Muscle of leg (tissue), 3 donors: ENCODE measurements at regions not wholly inside any gene's neighbourhood (a gene's known extent, or its start where the extent isn't known, plus 50 kb on each side); places are given as distances from the start of the nearest gene placed in this dataset.

ENCODE experiments used
- DNase-seq: peaks from one replicate; pipeline ENCODE4 v3.0.0; 2013
- H3K27ac ChIP-seq: one replicate; pipeline ENCODE4 v1.5.1; 2013; ENCODE audit warnings: mild to moderate bottlenecking, low read length, control low read depth
- H3K27me3 ChIP-seq: one replicate; pipeline ENCODE4 v1.6.1; 2013; ENCODE audit warnings: low read length; ENCODE audit not compliant: control insufficient read depth, insufficient read depth
- H3K36me3 ChIP-seq: one replicate; pipeline ENCODE4 v1.6.1; 2013; ENCODE audit warnings: low read length; ENCODE audit not compliant: control insufficient read depth, insufficient read depth
- H3K4me1 ChIP-seq: one replicate; pipeline ENCODE4 v1.6.1; 2013; ENCODE audit warnings: low read length; ENCODE audit not compliant: control insufficient read depth, insufficient read depth
- H3K4me3 ChIP-seq: one replicate; pipeline ENCODE4 v1.5.1; 2013; ENCODE audit warnings: low read length, control low read depth
- H3K9me3 ChIP-seq: replicated peaks from 2 replicates; pipeline ENCODE4 v1.6.1; 2013; ENCODE audit warnings: low read depth, low read length; ENCODE audit not compliant: control insufficient read depth
- WGBS: methylation state at CpG from one replicate; pipeline ENCODE4 v1.1.5; 2013; ENCODE audit warnings: missing lambda C conversion rate; ENCODE audit not compliant: insufficient coverage; 5-methylcytosine and 5-hydroxymethylcytosine counted together

DNA sequence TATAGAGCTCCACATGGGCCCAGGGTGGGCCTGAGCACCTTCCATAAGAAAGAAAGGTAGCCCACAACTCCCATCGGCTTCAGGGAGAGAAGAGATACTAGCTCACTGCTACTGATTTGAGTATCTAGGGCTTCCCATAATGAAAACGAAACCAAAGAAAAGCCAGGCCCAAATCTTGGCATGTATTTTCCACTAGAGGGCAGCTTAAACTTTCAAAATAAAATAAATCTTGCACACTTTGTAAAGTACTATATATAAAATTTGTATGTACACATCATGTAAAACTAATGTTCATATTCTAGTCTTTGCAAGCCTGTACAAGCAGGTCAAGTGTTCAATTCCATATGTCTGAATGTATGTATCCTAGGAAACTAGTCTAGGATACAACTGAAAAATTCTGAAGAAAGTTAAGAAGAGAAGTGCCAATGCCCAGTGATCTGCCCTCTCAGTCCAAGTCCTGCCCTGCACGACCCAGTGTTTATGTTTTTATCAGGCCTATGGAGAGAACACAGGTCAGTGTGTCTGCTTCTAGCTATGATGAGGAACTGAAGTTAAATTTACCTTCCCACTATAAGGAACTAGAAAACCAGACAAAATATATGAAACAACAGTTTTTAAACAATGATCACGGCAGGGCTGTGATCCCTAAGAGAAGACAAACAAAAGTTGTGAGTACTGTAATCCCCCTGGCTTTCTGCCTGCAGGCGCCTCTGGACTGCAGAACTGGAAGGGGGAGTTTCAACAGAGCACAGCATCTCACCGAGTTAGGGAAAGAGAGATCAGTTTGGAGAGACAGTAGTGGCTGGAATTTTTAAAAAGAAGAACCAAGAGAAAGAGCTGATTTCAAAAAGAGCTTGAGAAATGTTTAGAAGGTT, 475.7 kb downstream of the UQCRFS1 start:
- Histone ChIP-seq H3K27ac (peak overlapping the region; percentile 35), H3K36me3 (no peaks in the 10 kb centered on the region), H3K27me3 (no peaks in the 10 kb centered on the region), H3K4me3 (no peak overlapping the region), H3K4me1 (peaks cover 7% of the 10 kb centered on the region), H3K9me3 (no peaks in the 10 kb centered on the region)
- DNase-seq = peak; percentile 75
- 33% methylated on average over 3 of the region's 6 CpGs for WGBS

DNA sequence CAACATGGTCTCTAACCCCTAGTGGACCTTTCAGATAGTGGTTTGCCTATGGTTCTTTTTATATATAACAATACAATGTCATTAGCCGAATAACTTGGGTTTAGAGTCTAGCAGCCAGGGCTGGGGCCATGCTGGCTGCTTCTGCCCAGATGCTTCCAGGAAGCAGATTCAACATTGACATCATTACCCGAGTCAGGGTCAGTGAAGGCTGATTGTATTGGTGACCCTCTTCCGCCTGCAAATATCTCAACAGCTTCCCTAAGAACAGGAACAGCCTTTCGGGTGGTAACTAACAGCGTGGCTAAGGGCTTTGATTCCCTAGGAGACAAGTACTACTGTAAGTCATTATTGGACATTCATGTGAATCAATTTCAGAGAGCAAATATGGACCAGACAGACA, 476.4 kb downstream of the UQCRFS1 start:
- Histone ChIP-seq H3K4me1 (peaks cover 7% of the 10 kb centered on the region), H3K27ac (peak overlapping the region; percentile 35), H3K9me3 (no peaks in the 10 kb centered on the region), H3K27me3 (no peaks in the 10 kb centered on the region), H3K4me3 (no peak overlapping the region), H3K36me3 (no peaks in the 10 kb centered on the region)
- DNase-seq = peak; percentile 7
- 75% methylated on average over 2 of the region's 5 CpGs for WGBS

DNA sequence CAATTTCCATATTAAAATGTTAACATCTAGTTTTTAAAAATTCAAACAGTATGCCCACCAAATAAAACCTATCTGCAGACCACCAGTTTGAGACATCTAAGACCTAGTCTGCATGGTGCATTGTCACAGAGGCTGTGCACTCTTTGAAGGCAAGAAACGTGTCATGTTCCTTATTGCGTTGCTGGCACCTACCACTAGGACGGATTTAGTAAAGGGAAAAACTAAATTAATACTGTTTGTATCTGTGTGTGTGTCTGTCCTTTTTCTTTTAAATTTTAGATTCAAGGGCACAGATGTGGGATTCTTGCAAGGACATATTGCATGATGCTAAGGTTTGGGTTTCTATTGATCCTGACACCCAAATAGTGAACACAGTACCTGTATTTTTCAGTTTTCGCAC, 481.4 kb downstream of the UQCRFS1 start:
- Histone ChIP-seq H3K27me3 (peaks cover 14% of the 10 kb centered on the region), H3K4me1 (peaks cover 5% of the 10 kb centered on the region)
- WGBS = no CpG with 5 or more reads among the region's 4 CpGs

DNA sequence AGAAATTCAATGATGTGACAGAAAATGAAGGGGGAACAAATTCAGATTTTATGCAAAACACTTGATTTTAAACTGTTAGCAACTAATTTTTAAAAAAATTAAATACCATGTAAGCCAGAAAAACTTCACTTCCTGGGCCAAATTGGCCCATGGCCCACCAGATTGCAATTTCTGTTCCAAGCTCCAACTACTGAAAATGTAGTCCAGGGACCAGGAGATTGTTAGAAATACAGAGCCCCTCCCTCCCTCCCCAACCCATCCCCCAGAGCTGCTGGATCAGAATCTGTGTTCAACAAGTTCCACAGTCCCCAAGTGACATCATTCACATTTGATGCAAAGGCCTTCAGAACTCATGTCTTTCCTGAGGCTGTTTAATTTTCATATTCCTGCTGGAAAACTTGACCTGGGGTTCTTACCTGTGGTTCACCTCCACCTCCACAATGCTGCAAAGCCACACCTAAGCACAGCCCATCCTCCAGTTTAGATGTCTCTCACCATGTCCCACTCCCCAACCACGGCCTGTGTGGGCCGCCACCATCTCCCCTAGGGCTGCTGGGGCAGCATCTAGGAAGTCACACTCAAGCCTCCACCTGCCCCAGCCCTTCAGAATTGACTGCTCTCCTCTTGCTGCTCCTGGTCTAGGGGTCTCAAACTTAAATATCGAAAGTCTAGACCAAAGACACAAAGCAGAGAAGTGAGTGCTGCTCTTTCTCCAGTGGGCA, 482.0 kb downstream of the UQCRFS1 start:
- H3K9me3 ChIP-seq = no peaks in the 10 kb centered on the region
- WGBS = no CpG with 5 or more reads among the region's 3 CpGs
- no peak overlapping the region for H3K4me3 ChIP-seq
- H3K27me3 ChIP-seq = peaks cover 17% of the 10 kb centered on the region
- no peak overlapping the region for H3K27ac ChIP-seq
- DNase-seq = peak; percentile 57
- no peaks in the 10 kb centered on the region for H3K36me3 ChIP-seq
- peaks cover 4% of the 10 kb centered on the region for H3K4me1 ChIP-seq

More for the DNA sequence above, 481.4 kb downstream of the UQCRFS1 start:
- Histone ChIP-seq H3K36me3 (no peaks in the 10 kb centered on the region), H3K27ac (no peak overlapping the region), H3K4me3 (no peak overlapping the region), H3K9me3 (no peaks in the 10 kb centered on the region)
- no peak for DNase-seq

DNA sequence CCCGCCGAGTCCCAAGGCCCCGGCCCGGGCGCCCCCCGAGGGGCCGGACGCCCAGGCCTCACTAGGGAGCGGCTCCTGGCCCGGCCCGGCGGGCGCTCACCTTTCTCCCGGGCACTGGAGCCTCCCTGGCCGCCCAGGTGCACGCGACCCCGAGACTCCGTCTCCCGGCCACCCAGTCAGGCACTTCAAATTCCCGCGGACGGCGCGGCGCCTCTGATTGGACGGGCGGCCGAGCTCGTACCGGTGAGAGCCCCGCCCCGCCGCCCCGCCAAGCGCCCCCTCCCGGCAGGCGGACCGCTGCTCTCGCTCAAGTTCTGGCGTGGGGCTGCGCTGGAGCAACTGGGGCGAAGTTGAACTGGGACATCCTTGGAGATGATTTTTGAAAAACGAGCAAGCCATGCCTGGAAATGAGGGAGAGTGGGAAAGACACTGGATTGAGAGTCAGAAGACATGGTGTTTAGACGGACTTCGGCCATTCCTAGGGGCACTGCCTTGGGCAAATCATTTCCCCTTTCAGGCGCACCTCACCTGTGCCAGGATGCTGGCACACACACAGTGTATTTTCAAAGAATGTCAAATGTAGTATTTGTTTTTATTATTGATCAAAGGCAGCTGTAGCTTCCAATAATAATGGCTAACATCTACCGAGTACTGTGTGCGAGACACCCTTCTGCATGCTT, 485.3 kb downstream of the UQCRFS1 start:
- DNase-seq = no peak
- H3K27ac ChIP-seq = no peak overlapping the region
- H3K9me3 ChIP-seq = no peaks in the 10 kb centered on the region
- H3K36me3 ChIP-seq = no peaks in the 10 kb centered on the region
- H3K4me1 ChIP-seq = peaks cover 4% of the 10 kb centered on the region
- no peak overlapping the region for H3K4me3 ChIP-seq
- H3K27me3 ChIP-seq = peaks cover 17% of the 10 kb centered on the region
- 15% methylated on average over 44 of the region's 49 CpGs for WGBS

DNA sequence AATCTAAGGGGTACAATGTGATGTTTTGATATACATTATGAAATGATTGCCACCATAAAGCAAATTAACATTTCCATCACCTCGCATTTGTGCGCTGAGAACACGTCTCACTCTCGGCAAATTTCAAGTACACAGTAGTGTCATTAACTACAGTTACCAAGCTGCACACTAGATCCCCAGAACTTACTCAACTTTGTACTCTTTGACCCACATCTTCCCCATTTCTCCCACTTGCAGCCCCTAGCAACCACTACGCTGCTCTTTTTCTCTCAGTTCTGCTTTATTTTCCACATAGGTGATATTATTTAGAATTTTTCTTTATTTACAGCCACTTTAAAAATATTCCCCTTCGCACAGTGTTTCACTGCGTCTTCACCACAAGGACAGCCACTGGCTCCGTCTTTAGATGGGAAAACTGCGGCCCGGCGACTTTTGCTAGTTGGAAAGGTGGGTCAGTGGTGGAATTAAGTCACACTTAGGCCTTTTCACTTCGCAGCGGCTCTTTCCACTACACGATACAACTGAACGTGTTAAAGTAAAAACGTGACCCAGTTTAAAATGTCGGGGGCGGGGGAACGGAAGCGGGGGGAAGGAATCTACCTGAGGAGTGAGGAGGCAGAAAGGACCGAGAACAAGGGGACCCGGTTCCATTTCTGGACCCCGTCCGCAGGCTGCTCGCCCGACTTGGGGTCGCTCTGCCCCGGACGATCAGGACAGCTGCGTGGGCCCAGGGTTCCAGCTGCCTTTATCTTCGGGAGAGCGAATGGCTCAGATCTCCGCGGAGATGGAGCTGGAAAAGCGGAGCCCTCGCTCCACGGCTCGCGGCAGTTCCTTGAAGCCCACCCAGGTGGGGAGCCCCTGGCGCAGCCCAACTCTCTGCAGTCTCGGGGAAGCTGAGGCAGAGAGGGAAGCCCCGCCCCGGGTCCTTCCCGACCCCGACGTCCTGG, 486.1 kb downstream of the UQCRFS1 start:
- no peak for DNase-seq
- H3K27me3 ChIP-seq = peaks cover 17% of the 10 kb centered on the region
- no peak overlapping the region for H3K27ac ChIP-seq
- H3K36me3 ChIP-seq = no peaks in the 10 kb centered on the region
- 25% methylated on average over 35 of the region's 46 CpGs for WGBS
- no peaks in the 10 kb centered on the region for H3K9me3 ChIP-seq
- peak overlapping the region; percentile 24 for H3K4me3 ChIP-seq
- H3K4me1 ChIP-seq = peaks cover 4% of the 10 kb centered on the region

DNA sequence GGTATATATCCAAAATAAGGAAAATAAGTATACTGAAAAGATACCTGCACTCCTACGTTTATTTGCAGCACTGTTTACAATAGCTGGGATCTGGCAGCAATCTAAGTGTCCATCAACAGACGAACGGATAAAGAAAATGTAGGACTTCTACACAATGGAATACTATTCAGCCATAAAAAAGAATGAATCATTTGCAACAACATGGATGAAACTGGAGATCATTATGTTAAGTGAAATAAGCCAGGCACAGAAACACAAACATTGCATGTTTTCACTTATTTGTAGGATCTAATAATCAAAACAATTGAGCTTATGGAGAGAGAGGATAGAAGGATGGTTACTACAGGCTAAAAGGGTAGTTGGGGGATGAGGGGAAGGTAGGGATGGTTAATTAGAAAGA, 494.0 kb downstream of the UQCRFS1 start:
- H3K4me1 ChIP-seq = no peaks in the 10 kb centered on the region
- no peak for DNase-seq
- H3K27me3 ChIP-seq = no peaks in the 10 kb centered on the region
- no CpG with 5 or more reads among the region's 3 CpGs for WGBS
- H3K4me3 ChIP-seq = no peak overlapping the region
- H3K27ac ChIP-seq = no peak overlapping the region
- no peaks in the 10 kb centered on the region for H3K9me3 ChIP-seq
- H3K36me3 ChIP-seq = no peaks in the 10 kb centered on the region

DNA sequence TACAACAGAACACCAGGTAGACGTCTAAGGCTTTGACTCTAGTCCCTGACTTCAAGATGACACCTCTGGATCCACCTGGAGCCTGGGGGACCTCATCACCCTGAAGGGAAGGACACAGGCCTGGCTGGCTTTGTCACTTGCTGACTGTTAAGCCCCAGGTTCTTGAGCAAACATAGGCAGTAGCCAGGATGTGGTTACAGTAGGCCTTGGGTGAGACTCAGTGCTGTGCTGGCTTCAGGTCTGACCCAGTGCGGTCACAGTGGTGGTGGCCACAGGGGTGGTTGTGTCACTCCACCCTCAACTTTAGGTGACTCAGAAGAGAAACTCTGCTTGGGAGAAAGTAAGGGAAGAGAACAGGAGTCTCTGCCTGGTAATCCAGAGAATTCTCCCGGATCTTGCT, 497.8 kb downstream of the UQCRFS1 start:
- no peak overlapping the region for H3K4me3 ChIP-seq
- no peaks in the 10 kb centered on the region for H3K36me3 ChIP-seq
- no peaks in the 10 kb centered on the region for H3K27me3 ChIP-seq
- H3K4me1 ChIP-seq = no peaks in the 10 kb centered on the region
- 91% methylated on average over 2 of the region's 3 CpGs for WGBS
- no peak overlapping the region for H3K27ac ChIP-seq
- no peak for DNase-seq
- no peaks in the 10 kb centered on the region for H3K9me3 ChIP-seq

DNA sequence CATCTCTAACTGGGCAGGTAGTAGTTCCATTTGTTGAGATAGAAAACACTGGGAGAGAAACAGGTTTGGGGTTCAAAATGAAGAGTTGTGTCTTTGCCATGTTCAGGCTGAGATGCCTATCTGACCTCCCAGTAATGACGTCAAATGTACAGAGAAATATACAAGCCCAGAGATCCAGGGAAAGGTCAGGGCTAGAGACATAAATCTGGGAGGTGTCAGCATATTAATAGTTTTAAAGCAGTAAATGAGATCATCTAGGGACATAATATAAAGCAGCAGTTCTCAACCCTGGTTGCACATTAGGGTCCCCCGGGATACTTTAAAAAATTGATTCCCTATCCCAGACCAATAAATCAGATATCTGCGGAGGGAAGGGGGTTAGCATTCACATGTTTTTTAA, 501.5 kb downstream of the UQCRFS1 start:
- no peak overlapping the region for H3K27ac ChIP-seq
- WGBS = no CpG with 5 or more reads among the region's 3 CpGs
- no peaks in the 10 kb centered on the region for H3K4me1 ChIP-seq
- no peaks in the 10 kb centered on the region for H3K27me3 ChIP-seq
- H3K9me3 ChIP-seq = no peaks in the 10 kb centered on the region
- DNase-seq = no peak
- no peaks in the 10 kb centered on the region for H3K36me3 ChIP-seq
- no peak overlapping the region for H3K4me3 ChIP-seq
